DND-41 (cell line): ENCODE measurements at regions not wholly inside any gene's neighbourhood (a gene's known extent, or its start where the extent isn't known, plus 50 kb on each side); places are given as distances from the start of the nearest gene placed in this dataset.

Experiments used
- ATAC-seq: fragments of 200-7000 bp; cut with Tn5 transposase; 3 replicates; pipeline ENCODE4 v1.9.1; 2021; ENCODE audit warnings: low read depth; ENCODE audit not compliant: insufficient read depth
- DNase-seq: peaks from one replicate; pipeline ENCODE4 v3.0.0-alpha.2; 2020
- H2AFZ ChIP-seq: 2 replicates; pipeline ENCODE4 v1.6.0; 2012; ENCODE audit warnings: low read depth, low read length
- H3K27ac ChIP-seq: 2 replicates; pipeline ENCODE4 v1.5.1; 2012; ENCODE audit warnings: low read length, inconsistent platforms
- H3K27me3 ChIP-seq: fragments of 200-600 bp; sonication (generic); 2 replicates; pipeline ENCODE4 v1.6.0; 2012; ENCODE audit warnings: low read length, mild to moderate bottlenecking, inconsistent platforms; ENCODE audit not compliant: insufficient read depth, poor library complexity
- H3K36me3 ChIP-seq: 2 replicates; pipeline ENCODE4 v1.5.1; 2012; ENCODE audit warnings: low read length, inconsistent platforms; ENCODE audit not compliant: insufficient read depth
- H3K4me1 ChIP-seq: 2 replicates; pipeline ENCODE4 v1.5.1; 2012; ENCODE audit warnings: mild to moderate bottlenecking, low read length; ENCODE audit not compliant: insufficient read depth
- H3K4me2 ChIP-seq: 2 replicates; pipeline ENCODE4 v1.6.0; 2012; ENCODE audit warnings: mild to moderate bottlenecking, moderate library complexity, low read length, inconsistent platforms; ENCODE audit not compliant: insufficient read depth
- H3K4me3 ChIP-seq, 2 experiments: fragments of 200-600 bp in 1 of 2; shearing (Covaris generic) in 1 of 2; 2 replicates each; pipeline ENCODE4 v1.5.1; 2012 to 2016; ENCODE audit warnings: inconsistent platforms in 2 of 2, low read length in 2 of 2, mild to moderate bottlenecking in 2 of 2, low read depth in 1 of 2, moderate library complexity in 1 of 2
- H3K79me2 ChIP-seq: 2 replicates; pipeline ENCODE4 v1.6.0; 2012; ENCODE audit warnings: low read length, inconsistent platforms; ENCODE audit not compliant: insufficient read depth
- H3K9ac ChIP-seq: 2 replicates; pipeline ENCODE4 v1.6.0; 2012; ENCODE audit warnings: low read depth, mild to moderate bottlenecking, inconsistent platforms, low read length, moderate library complexity
- H3K9me3 ChIP-seq: 2 replicates; pipeline ENCODE4 v1.5.1; 2012; ENCODE audit warnings: low read length, moderate library complexity, mild to moderate bottlenecking, inconsistent platforms; ENCODE audit not compliant: insufficient read depth, severe bottlenecking
- H4K20me1 ChIP-seq: 2 replicates; pipeline ENCODE4 v1.6.0; 2012; ENCODE audit warnings: low read length; ENCODE audit not compliant: insufficient read depth
- EZH2 ChIP-seq: IDR thresholded peaks from 3 replicates; pipeline ENCODE4 v1.6.1; 2012; ENCODE audit warnings: borderline replicate concordance, low read depth, mild to moderate bottlenecking, moderate library complexity, low read length, inconsistent platforms; ENCODE audit not compliant: severe bottlenecking
- TF ChIP-seq, protein P1 (sequence below): IDR thresholded peaks from 2 replicates; pipeline ENCODE4 v1.5.1; 2012; ENCODE audit warnings: borderline replicate concordance, low read length, moderate library complexity, mild to moderate bottlenecking; ENCODE audit not compliant: poor library complexity, severe bottlenecking; ENCODE audit errors: extremely low read depth

- no peaks in the 10 kb centered on the region for H4K20me1 ChIP-seq
- no peaks in the 10 kb centered on the region for H3K79me2 ChIP-seq
- no peak for TF ChIP-seq EZH2
- TF ChIP-seq, protein P1, sequence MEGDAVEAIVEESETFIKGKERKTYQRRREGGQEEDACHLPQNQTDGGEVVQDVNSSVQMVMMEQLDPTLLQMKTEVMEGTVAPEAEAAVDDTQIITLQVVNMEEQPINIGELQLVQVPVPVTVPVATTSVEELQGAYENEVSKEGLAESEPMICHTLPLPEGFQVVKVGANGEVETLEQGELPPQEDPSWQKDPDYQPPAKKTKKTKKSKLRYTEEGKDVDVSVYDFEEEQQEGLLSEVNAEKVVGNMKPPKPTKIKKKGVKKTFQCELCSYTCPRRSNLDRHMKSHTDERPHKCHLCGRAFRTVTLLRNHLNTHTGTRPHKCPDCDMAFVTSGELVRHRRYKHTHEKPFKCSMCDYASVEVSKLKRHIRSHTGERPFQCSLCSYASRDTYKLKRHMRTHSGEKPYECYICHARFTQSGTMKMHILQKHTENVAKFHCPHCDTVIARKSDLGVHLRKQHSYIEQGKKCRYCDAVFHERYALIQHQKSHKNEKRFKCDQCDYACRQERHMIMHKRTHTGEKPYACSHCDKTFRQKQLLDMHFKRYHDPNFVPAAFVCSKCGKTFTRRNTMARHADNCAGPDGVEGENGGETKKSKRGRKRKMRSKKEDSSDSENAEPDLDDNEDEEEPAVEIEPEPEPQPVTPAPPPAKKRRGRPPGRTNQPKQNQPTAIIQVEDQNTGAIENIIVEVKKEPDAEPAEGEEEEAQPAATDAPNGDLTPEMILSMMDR, result no peak
- no peak overlapping the region for H3K9ac ChIP-seq
- H3K27ac ChIP-seq, result no peak overlapping the region
- no peak for ATAC-seq
- H3K9me3 ChIP-seq, result no peaks in the 10 kb centered on the region
- no peaks in the 10 kb centered on the region for H3K4me1 ChIP-seq
- H2AFZ ChIP-seq, result no peak overlapping the region
- H3K36me3 ChIP-seq, result no peaks in the 10 kb centered on the region
- no peak for DNase-seq
- H3K27me3 ChIP-seq, result no peaks in the 10 kb centered on the region
- no peak overlapping the region for H3K4me3 ChIP-seq
- no peak overlapping the region for H3K4me2 ChIP-seq
These were observed 258.1 kb downstream of the FNDC1 start for GRCh38 chr6:159427335-159427734.

GRCh38 chr6:159425421-159425820 is 256.2 kb downstream of the FNDC1 start:
- no peak overlapping the region for H3K4me2 ChIP-seq
- no peak overlapping the region for H3K4me3 ChIP-seq
- no peak overlapping the region for H3K27ac ChIP-seq
- H3K4me1 ChIP-seq, result no peaks in the 10 kb centered on the region
- DNase-seq (no peak), ATAC-seq (no peak)
- H3K9ac ChIP-seq, result no peak overlapping the region
- H3K27me3 ChIP-seq, result no peaks in the 10 kb centered on the region
- H4K20me1 ChIP-seq, result no peaks in the 10 kb centered on the region
- no peak overlapping the region for H2AFZ ChIP-seq
- H3K79me2 ChIP-seq, result no peaks in the 10 kb centered on the region
- H3K36me3 ChIP-seq, result no peaks in the 10 kb centered on the region
- H3K9me3 ChIP-seq, result no peaks in the 10 kb centered on the region
- TF ChIP-seq, protein P1, result no peak
- TF ChIP-seq EZH2, result no peak

- Histone ChIP-seq H3K36me3 (no peaks in the 10 kb centered on the region), H3K9ac (no peak overlapping the region), H3K4me1 (no peaks in the 10 kb centered on the region), H2AFZ (no peak overlapping the region), H3K4me2 (no peak overlapping the region), H3K4me3 (no peak overlapping the region), H3K27ac (no peak overlapping the region), H3K79me2 (no peaks in the 10 kb centered on the region), H4K20me1 (no peaks in the 10 kb centered on the region), H3K27me3 (peaks cover 12% of the 10 kb centered on the region), H3K9me3 (no peaks in the 10 kb centered on the region)
- no peak for DNase-seq
- no peak for TF ChIP-seq EZH2
- TF ChIP-seq, protein P1, result no peak
- no peak for ATAC-seq
These were observed 253.1 kb downstream of the FNDC1 start for GRCh38 chr6:159422041-159422984.
